ENCODE measurements at regions not wholly inside any gene's neighbourhood (a gene's known extent, or its start where the extent isn't known, plus 50 kb on each side); places are given as distances from the start of the nearest gene placed in this dataset.
A peak's percentile ranks its signal among the peaks of the same experiment; 100 is the strongest.

- ChIA-PET CTCF (interaction anchor here (0.6 to 1.1 kb wide), 4 partner anchors 20 to 397 kb away, joined by 3 read pairs; no protein-coding TSS in a partner anchor), POLR2A (interaction anchor here (0.5 to 2.0 kb wide), 6 partner anchors 11 to 1141 kb away, joined by 3 to 7 read pairs (median 4); no protein-coding TSS in a partner anchor)
- Mint-ChIP-seq H3K4me3 (ENCODE audit: unreplicated experiment) (no peak overlapping the region), H3K27ac (ENCODE audit: low read depth, unreplicated experiment) (peak overlapping the region; percentile 12), H3K4me1 (ENCODE audit: insufficient read depth, unreplicated experiment) (peaks cover 22% of the 10 kb centered on the region), H3K9me3 (ENCODE audit: unreplicated experiment) (no peaks in the 10 kb centered on the region), H3K27me3 (ENCODE audit: insufficient read depth, unreplicated experiment) (no peaks in the 10 kb centered on the region), H3K36me3 (ENCODE audit: insufficient read depth, unreplicated experiment) (no peaks in the 10 kb centered on the region)
- BruUV-seq (replicated peaks), result no TSS peak
- intact Hi-C loops (cut with micrococcal nuclease), result loop anchor here (1.0 kb wide), 1 partner anchor 125 kb away; no protein-coding TSS in a partner anchor
- TF ChIP-seq CTCF (IDR thresholded peaks at IDR 0.05; ENCODE audit: unreplicated experiment), result no peak
- peak; percentile 86 for DNase-seq (ENCODE audit: unreplicated experiment)
These were observed 123.6 kb upstream of the PFN2 start for GRCh38 chr3:150094150-150094933.

- no peak for DNase-seq (ENCODE audit: unreplicated experiment)
- intact Hi-C loops (cut with micrococcal nuclease), result no loop called here
- POLR2A ChIA-PET, result interaction anchor here (1.2 kb wide), 1 partner anchor 12 kb away, joined by 4 read pairs; no protein-coding TSS in a partner anchor
- Mint-ChIP-seq H3K4me3 (ENCODE audit: unreplicated experiment) (no peak overlapping the region), H3K9me3 (ENCODE audit: unreplicated experiment) (no peaks in the 10 kb centered on the region), H3K36me3 (ENCODE audit: insufficient read depth, unreplicated experiment) (peaks cover 6% of the 10 kb centered on the region), H3K27ac (ENCODE audit: low read depth, unreplicated experiment) (no peak overlapping the region), H3K27me3 (ENCODE audit: insufficient read depth, unreplicated experiment) (no peaks in the 10 kb centered on the region), H3K4me1 (ENCODE audit: insufficient read depth, unreplicated experiment) (peaks cover 13% of the 10 kb centered on the region)
- TF ChIP-seq CTCF (IDR thresholded peaks at IDR 0.05; ENCODE audit: unreplicated experiment), result no peak
- no TSS peak for BruUV-seq (replicated peaks)
- CTCF ChIA-PET, result no interaction called here
These were observed 120.9 kb upstream of the PFN2 start for GRCh38 chr3:150091626-150092025.

- ChIA-PET POLR2A (interaction anchor here (1.2 kb wide), 1 partner anchor 11 kb away, joined by 4 read pairs; no protein-coding TSS in a partner anchor), CTCF (no interaction called here)
- DNase-seq (ENCODE audit: unreplicated experiment), result no peak
- peaks cover 13% of the 10 kb centered on the region for H3K4me1 Mint-ChIP-seq (ENCODE audit: insufficient read depth, unreplicated experiment)
- TF ChIP-seq CTCF (IDR thresholded peaks at IDR 0.05; ENCODE audit: unreplicated experiment), result no peak
- no peaks in the 10 kb centered on the region for H3K9me3 Mint-ChIP-seq (ENCODE audit: unreplicated experiment)
- H3K4me3 Mint-ChIP-seq (ENCODE audit: unreplicated experiment), result no peak overlapping the region
- peaks cover 6% of the 10 kb centered on the region for H3K36me3 Mint-ChIP-seq (ENCODE audit: insufficient read depth, unreplicated experiment)
- no TSS peak for BruUV-seq (replicated peaks)
- intact Hi-C loops (cut with micrococcal nuclease), result no loop called here
- no peak overlapping the region for H3K27ac Mint-ChIP-seq (ENCODE audit: low read depth, unreplicated experiment)
- no peaks in the 10 kb centered on the region for H3K27me3 Mint-ChIP-seq (ENCODE audit: insufficient read depth, unreplicated experiment)
These were observed 120.2 kb upstream of the PFN2 start for GRCh38 chr3:150090877-150091276.

GRCh38 chr3:150090006-150090405 is 119.3 kb upstream of the PFN2 start:
- ChIA-PET CTCF (interaction anchor here (0.6 to 1.0 kb wide), 2 partner anchors 122 to 373 kb away, joined by 3 read pairs; no protein-coding TSS in a partner anchor), POLR2A (interaction anchor here (0.8 kb wide), 1 partner anchor 14 kb away, joined by 3 read pairs; no protein-coding TSS in a partner anchor)
- H3K36me3 Mint-ChIP-seq (ENCODE audit: insufficient read depth, unreplicated experiment), result peaks cover 6% of the 10 kb centered on the region
- no peak overlapping the region for H3K4me3 Mint-ChIP-seq (ENCODE audit: unreplicated experiment)
- H3K27me3 Mint-ChIP-seq (ENCODE audit: insufficient read depth, unreplicated experiment), result no peaks in the 10 kb centered on the region
- H3K9me3 Mint-ChIP-seq (ENCODE audit: unreplicated experiment), result no peaks in the 10 kb centered on the region
- H3K4me1 Mint-ChIP-seq (ENCODE audit: insufficient read depth, unreplicated experiment), result peaks cover 12% of the 10 kb centered on the region
- intact Hi-C loops (cut with micrococcal nuclease), result no loop called here
- H3K27ac Mint-ChIP-seq (ENCODE audit: low read depth, unreplicated experiment), result no peak overlapping the region
- no peak for TF ChIP-seq CTCF (IDR thresholded peaks at IDR 0.05; ENCODE audit: unreplicated experiment)
- no peak for DNase-seq (ENCODE audit: unreplicated experiment)
- BruUV-seq (replicated peaks), result no TSS peak
